Left renal pelvis (tissue), 4 donors: ENCODE measurements at regions not wholly inside any gene's neighbourhood (a gene's known extent, or its start where the extent isn't known, plus 50 kb on each side); places are given as distances from the start of the nearest gene placed in this dataset.

Experiments used
- DNase-seq, 4 donors: peaks; one replicate each; pipeline ENCODE4 v3.0.0-alpha.2; 2013; ENCODE audit warnings: low read depth in 4 of 4, low spot score in 3 of 4

DNA sequence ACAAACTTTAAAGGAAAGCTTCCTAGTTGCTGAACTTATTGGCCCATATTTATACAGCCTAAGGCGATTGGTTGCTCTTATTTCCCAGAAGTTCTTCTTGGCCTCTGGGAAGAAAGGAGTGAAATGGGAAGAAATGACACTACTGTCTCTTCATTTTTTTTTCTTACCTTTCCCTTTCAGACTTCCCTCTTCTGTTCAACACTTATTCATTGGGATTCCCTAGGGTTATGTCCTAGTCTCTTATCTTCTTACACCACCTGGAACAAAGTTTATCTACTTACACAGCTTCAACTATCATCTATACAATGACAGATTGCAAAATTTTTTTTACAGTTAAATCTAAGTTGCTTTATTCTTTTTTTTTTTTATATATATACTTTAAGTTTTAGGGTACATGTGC is 68.0 kb downstream of the SNX12 start:
- DNase-seq: no peak

DNA sequence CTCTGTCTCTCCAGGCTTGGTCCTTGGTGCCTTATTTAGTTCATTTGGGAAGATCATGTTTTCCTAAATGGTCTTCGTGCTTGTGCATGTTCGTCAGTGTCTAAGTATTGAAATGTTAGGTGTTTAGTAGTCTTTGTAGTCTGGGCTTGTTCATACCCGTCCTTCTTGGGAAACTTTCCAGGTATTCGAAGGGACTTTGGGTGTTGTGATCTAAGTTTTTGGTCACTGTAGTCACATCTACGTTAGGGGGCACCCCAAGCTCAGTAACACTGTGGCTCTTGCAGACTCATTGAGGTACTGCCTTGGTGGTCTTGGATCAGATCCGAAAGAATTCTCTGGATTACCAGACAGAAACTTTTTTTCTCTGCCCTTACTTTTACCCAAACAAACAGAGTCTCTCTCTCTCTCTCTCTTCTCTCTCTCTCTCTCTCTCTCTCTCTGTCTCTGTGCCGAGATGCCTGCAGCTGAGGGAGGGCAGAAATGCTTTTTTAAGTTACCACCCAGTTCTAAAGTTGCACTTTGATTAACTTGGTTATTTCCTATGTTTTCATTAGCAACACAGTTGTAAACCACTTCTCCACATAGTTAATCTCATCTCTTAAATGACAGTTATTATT is 67.6 kb upstream of the SLC7A3 start:
- peak in 3 of 4 donors; percentile 20 to 25 (median 20) for DNase-seq

DNA sequence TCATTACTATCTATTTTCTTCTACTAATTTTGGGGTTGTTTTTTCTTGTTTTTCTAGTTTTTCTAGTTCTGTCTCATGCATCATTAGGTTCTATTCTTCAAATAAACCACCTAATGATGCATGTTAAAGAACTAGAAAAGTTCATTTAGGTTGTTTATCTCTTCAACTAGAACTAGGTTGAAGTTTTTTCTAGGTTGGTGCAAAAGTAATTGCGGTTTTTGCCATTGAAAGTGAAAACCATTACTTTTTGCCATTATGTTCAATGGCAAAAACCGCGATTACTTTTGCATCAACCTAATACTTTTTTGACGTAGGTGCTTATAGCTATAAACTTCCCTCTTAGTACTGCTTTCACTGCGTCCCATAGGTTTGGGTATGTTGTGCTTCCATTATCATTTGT is 64.4 kb upstream of the SLC7A3 start:
- no peak for DNase-seq

DNA sequence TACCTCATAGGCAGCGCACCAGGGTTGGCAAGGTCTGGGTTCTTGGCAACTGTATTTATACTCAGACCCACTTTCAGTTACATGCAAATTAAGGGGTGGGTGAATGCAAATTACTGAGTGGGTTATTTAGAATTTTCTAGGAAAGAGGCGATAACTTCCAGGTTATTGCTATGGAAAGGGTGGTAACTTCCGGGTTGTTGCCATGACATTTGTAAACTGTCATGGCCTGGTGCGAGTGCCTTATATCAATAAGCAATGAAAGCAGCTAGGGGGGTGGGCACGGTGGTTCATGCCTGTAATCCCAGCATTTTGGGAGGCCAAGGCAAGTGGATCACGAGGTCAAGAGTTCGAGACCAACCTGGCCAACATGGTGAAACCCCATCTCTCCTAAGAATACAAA is 57.5 kb upstream of the SLC7A3 start:
- no peak for DNase-seq
